ENCODE measurements at regions not wholly inside any gene's neighbourhood (a gene's known extent, or its start where the extent isn't known, plus 50 kb on each side); places are given as distances from the start of the nearest gene placed in this dataset.

DNA sequence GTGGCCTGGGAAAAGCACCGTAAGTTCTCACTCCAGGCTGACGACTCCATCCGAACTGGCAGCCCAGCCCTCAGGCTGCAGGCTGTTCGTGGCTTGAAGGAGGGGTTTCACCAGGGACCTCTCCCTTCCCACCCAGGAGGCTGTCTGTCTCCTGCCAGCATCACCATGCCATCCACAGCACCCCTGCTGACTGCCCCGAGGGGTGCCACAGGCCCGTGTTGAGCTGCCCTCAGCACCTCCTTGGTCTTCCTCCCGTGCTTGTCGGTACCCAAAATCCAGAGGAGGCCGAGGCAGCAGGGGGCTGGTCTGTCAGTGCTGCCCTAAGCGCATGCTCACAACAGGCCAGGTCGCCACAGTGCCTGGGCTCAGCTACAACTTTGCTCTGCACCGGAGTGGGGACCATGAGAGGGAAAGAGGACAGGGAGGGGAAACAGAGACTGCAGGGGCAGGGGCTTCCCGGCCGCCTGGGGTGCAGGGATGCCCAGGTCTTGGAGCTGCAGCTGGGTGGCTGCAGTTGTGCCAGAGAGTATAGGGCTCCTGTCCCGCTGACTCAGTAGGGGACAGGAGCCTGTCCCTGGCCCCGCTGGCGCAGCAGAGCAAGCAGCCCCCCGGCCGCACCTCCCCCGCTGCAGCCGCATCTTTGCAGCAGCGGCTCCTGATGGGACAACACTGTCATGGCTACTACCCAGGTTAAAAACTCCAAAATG, 963.7 kb upstream of the CRIM1 start:
- H3K27me3 ChIP-seq (ENCODE audit: insufficient read depth, poor library complexity, severe bottlenecking) = no peaks in the 10 kb centered on the region
- DNase-seq (ENCODE audit: low read depth in 1 of 2, low spot score in 1 of 2) = no peak
- no peak overlapping the region for H3K4me3 ChIP-seq (replicated peaks; ENCODE audit: insufficient read depth, low read length)
- H3K27ac ChIP-seq (replicated peaks) = no peak overlapping the region
- no peak for TF ChIP-seq SPI1 (IDR thresholded peaks at IDR 0.05; ENCODE audit: borderline replicate concordance, low read depth)
- no peak for TF ChIP-seq CTCF (IDR thresholded peaks at IDR 0.05; ENCODE audit: insufficient read depth, low read length)
- no peak for TF ChIP-seq REST (IDR thresholded peaks at IDR 0.05; ENCODE audit: insufficient replicate concordance, low read depth)
- TF ChIP-seq GABPA (IDR thresholded peaks at IDR 0.05; ENCODE audit: low read depth) = no peak
- no peak for TF ChIP-seq POLR2AphosphoS5 (IDR thresholded peaks at IDR 0.05; ENCODE audit: low read depth)

- no peak for DNase-seq (ENCODE audit: low read depth in 1 of 2, low spot score in 1 of 2)
- Histone ChIP-seq H3K4me3 (replicated peaks; ENCODE audit: insufficient read depth, low read length) (no peak overlapping the region), H3K27me3 (ENCODE audit: insufficient read depth, poor library complexity, severe bottlenecking) (no peaks in the 10 kb centered on the region), H3K27ac (replicated peaks) (no peak overlapping the region)
- TF ChIP-seq REST (IDR thresholded peaks at IDR 0.05; ENCODE audit: insufficient replicate concordance, low read depth) (no peak), CTCF (IDR thresholded peaks at IDR 0.05; ENCODE audit: insufficient read depth, low read length) (no peak), SPI1 (IDR thresholded peaks at IDR 0.05; ENCODE audit: borderline replicate concordance, low read depth) (no peak), POLR2AphosphoS5 (IDR thresholded peaks at IDR 0.05; ENCODE audit: low read depth) (no peak), GABPA (IDR thresholded peaks at IDR 0.05; ENCODE audit: low read depth) (no peak)
Measured at GRCh38 chr2:35378791-35379190, 976.8 kb upstream of the CRIM1 start.

- DNase-seq (ENCODE audit: low read depth in 1 of 2, low spot score in 1 of 2) = no peak
- Histone ChIP-seq H3K4me3 (replicated peaks; ENCODE audit: insufficient read depth, low read length) (no peak overlapping the region), H3K27ac (replicated peaks) (no peak overlapping the region), H3K27me3 (ENCODE audit: insufficient read depth, poor library complexity, severe bottlenecking) (no peaks in the 10 kb centered on the region)
- no peak for TF ChIP-seq REST (IDR thresholded peaks at IDR 0.05; ENCODE audit: insufficient replicate concordance, low read depth)
- TF ChIP-seq SPI1 (IDR thresholded peaks at IDR 0.05; ENCODE audit: borderline replicate concordance, low read depth) = no peak
- no peak for TF ChIP-seq CTCF (IDR thresholded peaks at IDR 0.05; ENCODE audit: insufficient read depth, low read length)
- TF ChIP-seq GABPA (IDR thresholded peaks at IDR 0.05; ENCODE audit: low read depth) = no peak
- TF ChIP-seq POLR2AphosphoS5 (IDR thresholded peaks at IDR 0.05; ENCODE audit: low read depth) = no peak
Measured at GRCh38 chr2:35374845-35375244, 980.7 kb upstream of the CRIM1 start.

All from HL-60 (cell line).